Cardiac muscle cell (in vitro differentiated cells and primary cell): ENCODE measurements at regions not wholly inside any gene's neighbourhood (a gene's known extent, or its start where the extent isn't known, plus 50 kb on each side); places are given as distances from the start of the nearest gene placed in this dataset.

Source experiments
- DNase-seq, 2 donors: peaks; one replicate each; pipeline versions ENCODE4 v3.0.0 to v3.0.0-alpha.2; 2010 to 2017; ENCODE audit warnings: low read depth in 1 of 2, low spot score in 1 of 2
- H3K27ac ChIP-seq: fragments of 200-600 bp; sonication (generic); 2 replicates; pipeline ENCODE4 v1.5.1; 2016
- H3K27me3 ChIP-seq: fragments of 200-600 bp; sonication (generic); 2 replicates; pipeline ENCODE4 v1.6.0; 2016; ENCODE audit warnings: control low read depth
- H3K36me3 ChIP-seq: fragments of 200-600 bp; sonication (generic); 2 replicates; pipeline ENCODE4 v1.5.1; 2016; ENCODE audit warnings: control low read depth
- H3K4me1 ChIP-seq: fragments of 200-600 bp; sonication (generic); 2 replicates; pipeline ENCODE4 v1.8.1; 2017; ENCODE audit warnings: low read depth, mild to moderate bottlenecking, mixed run types
- H3K4me3 ChIP-seq: fragments of 200-600 bp; sonication (generic); 2 replicates; pipeline ENCODE4 v1.5.1; 2016; ENCODE audit warnings: mild to moderate bottlenecking
- H3K9me3 ChIP-seq: fragments of 200-600 bp; sonication (generic); 2 replicates; pipeline ENCODE4 v1.5.1; 2017; ENCODE audit warnings: low read depth, mild to moderate bottlenecking, control low read depth
- CTCF ChIP-seq: IDR thresholded peaks from 2 replicates; pipeline ENCODE4 v1.5.1; 2012; ENCODE audit warnings: low read depth, mild to moderate bottlenecking, low read length

GRCh38 chr5:125928663-125929062, 494.5 kb upstream of the GRAMD2B start:
- DNase-seq = no peak
- Histone ChIP-seq H3K27me3 (no peaks in the 10 kb centered on the region), H3K4me3 (no peak overlapping the region), H3K36me3 (no peaks in the 10 kb centered on the region), H3K4me1 (no peaks in the 10 kb centered on the region), H3K9me3 (no peaks in the 10 kb centered on the region), H3K27ac (no peak overlapping the region)
- TF ChIP-seq CTCF = no peak

DNA sequence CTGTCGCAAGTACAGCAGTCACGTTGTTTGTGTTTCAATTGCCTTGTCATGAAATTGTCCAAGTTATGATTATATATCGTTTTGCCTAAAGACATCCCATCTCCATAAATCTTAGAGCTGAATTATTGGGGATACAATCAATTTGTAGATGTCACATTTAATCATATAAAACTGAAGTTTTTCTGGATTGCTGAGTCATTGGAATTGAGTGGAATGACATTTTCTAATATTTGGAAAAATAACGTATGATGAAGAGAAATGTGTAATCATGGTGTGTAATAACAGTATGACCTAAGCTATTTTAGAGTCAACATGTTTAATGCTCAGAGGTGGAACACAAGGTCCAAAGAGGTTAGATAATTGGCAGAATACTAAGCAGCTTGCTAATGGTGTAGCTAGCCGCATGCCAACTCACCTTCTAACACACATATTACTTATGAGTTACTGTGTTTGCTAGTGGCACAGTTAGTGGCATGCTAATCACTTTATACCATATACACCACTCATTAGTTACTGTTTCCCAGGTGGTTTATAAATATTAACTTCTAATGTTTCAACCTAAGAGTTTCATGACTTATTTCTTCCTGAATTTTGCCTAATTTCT, 473.1 kb upstream of the GRAMD2B start:
- no peak overlapping the region for H3K4me3 ChIP-seq
- TF ChIP-seq CTCF = no peak
- no peaks in the 10 kb centered on the region for H3K4me1 ChIP-seq
- no peaks in the 10 kb centered on the region for H3K36me3 ChIP-seq
- no peaks in the 10 kb centered on the region for H3K27me3 ChIP-seq
- no peak overlapping the region for H3K27ac ChIP-seq
- no peak for DNase-seq
- no peaks in the 10 kb centered on the region for H3K9me3 ChIP-seq

DNA sequence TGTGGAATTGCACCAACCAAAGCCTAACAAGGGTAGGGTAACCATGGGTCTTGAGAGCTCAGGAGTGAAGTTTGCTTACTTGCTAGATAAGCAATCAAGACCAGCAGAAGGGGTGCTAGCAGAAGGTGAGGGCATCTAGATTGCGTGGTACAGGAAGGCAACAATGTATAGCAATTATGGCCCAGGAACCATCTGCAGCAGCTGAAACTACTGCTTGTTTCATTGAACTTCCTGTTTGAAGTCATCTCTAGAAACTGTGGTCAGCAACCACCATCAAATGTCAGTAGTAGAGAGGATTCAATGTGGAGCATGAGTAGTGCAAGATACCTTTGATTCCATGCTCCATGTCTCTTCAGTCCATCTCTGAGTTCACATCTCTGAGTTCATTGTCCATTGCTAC, 462.1 kb upstream of the GRAMD2B start:
- H3K4me3 ChIP-seq = no peak overlapping the region
- H3K36me3 ChIP-seq = no peaks in the 10 kb centered on the region
- no peak for TF ChIP-seq CTCF
- H3K27me3 ChIP-seq = no peaks in the 10 kb centered on the region
- H3K9me3 ChIP-seq = no peaks in the 10 kb centered on the region
- H3K4me1 ChIP-seq = no peaks in the 10 kb centered on the region
- no peak overlapping the region for H3K27ac ChIP-seq
- no peak for DNase-seq

DNA sequence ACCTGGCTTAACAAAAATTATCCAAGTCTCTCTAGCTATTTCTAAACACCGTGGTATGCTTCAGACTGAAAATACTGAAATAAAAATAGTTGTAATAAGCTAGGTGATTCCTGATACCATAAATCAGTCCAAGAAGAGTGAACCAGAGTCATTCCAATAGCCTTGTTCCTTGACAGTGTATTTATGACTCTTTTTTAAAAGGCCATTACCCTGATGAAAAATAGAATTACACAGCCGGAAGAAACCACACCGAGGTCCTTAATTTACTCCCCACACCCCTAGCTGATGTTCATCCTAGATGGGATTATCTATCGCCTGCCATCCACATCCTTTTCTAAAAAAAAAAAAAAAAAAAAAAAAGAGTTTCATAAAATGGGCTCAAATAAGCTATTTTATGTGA, 457.6 kb upstream of the GRAMD2B start:
- no peaks in the 10 kb centered on the region for H3K27me3 ChIP-seq
- no peak for DNase-seq
- H3K4me3 ChIP-seq = no peak overlapping the region
- no peaks in the 10 kb centered on the region for H3K36me3 ChIP-seq
- H3K4me1 ChIP-seq = no peaks in the 10 kb centered on the region
- TF ChIP-seq CTCF = no peak
- H3K9me3 ChIP-seq = no peaks in the 10 kb centered on the region
- no peak overlapping the region for H3K27ac ChIP-seq

GRCh38 chr5:125967576-125967975, 455.6 kb upstream of the GRAMD2B start:
- Histone ChIP-seq H3K36me3 (no peaks in the 10 kb centered on the region), H3K4me3 (no peak overlapping the region), H3K9me3 (no peaks in the 10 kb centered on the region), H3K4me1 (no peaks in the 10 kb centered on the region), H3K27me3 (no peaks in the 10 kb centered on the region), H3K27ac (no peak overlapping the region)
- DNase-seq = no peak
- TF ChIP-seq CTCF = no peak
